NCI-H1930 (cell line): ENCODE measurements at regions not wholly inside any gene's neighbourhood (a gene's known extent, or its start where the extent isn't known, plus 50 kb on each side); places are given as distances from the start of the nearest gene placed in this dataset.

Experiments
- DNase-seq, 2 experiments: peaks; one replicate each; lab custom pipeline; 2025; lab: John Stamatoyannopoulos, UW

GRCh38 chr4:121226362-121226761 lies 62.2 kb upstream of the TNIP3 start:
- DNase-seq, result no peak

- no peak for DNase-seq
These were observed 57.5 kb upstream of the TNIP3 start for GRCh38 chr4:121221608-121222007.

- no peak for DNase-seq
These were observed 57.1 kb upstream of the TNIP3 start for GRCh38 chr4:121221201-121221600.

- DNase-seq, result no peak
These were observed 56.6 kb upstream of the TNIP3 start for GRCh38 chr4:121220698-121221097.

GRCh38 chr4:121219227-121219626 lies 55.1 kb upstream of the TNIP3 start:
- DNase-seq, result no peak

GRCh38 chr4:121217351-121217750 lies 53.2 kb upstream of the TNIP3 start:
- no peak for DNase-seq

GRCh38 chr4:121216461-121216860 lies 52.3 kb upstream of the TNIP3 start:
- DNase-seq, result no peak

- DNase-seq, result no peak
These were observed 49.8 kb upstream of the TNIP3 start for GRCh38 chr4:121213940-121214339.
